ENCODE measurements at regions not wholly inside any gene's neighbourhood (a gene's known extent, or its start where the extent isn't known, plus 50 kb on each side); places are given as distances from the start of the nearest gene placed in this dataset.

GRCh38 chr5:79898611-79899010 is 92.5 kb downstream of the MTX3 start:
- H3K36me3 ChIP-seq: no peaks in the 10 kb centered on the region
- TF ChIP-seq, protein P1, sequence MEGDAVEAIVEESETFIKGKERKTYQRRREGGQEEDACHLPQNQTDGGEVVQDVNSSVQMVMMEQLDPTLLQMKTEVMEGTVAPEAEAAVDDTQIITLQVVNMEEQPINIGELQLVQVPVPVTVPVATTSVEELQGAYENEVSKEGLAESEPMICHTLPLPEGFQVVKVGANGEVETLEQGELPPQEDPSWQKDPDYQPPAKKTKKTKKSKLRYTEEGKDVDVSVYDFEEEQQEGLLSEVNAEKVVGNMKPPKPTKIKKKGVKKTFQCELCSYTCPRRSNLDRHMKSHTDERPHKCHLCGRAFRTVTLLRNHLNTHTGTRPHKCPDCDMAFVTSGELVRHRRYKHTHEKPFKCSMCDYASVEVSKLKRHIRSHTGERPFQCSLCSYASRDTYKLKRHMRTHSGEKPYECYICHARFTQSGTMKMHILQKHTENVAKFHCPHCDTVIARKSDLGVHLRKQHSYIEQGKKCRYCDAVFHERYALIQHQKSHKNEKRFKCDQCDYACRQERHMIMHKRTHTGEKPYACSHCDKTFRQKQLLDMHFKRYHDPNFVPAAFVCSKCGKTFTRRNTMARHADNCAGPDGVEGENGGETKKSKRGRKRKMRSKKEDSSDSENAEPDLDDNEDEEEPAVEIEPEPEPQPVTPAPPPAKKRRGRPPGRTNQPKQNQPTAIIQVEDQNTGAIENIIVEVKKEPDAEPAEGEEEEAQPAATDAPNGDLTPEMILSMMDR (IDR thresholded peaks at IDR 0.05): no peak
- H3K4me1 ChIP-seq (ENCODE audit: control insufficient read depth in 1 of 2, low read depth in 2 of 2): no peaks in the 10 kb centered on the region
- H3K4me3 ChIP-seq: no peak overlapping the region
- ATAC-seq (ENCODE audit: insufficient number of reproducible peaks, low FRiP score, low read depth) (no peak), DNase-seq (ENCODE audit: low spot score) (no peak)
- H3K27me3 ChIP-seq (replicated peaks; ENCODE audit: insufficient read depth): no peaks in the 10 kb centered on the region
- no peaks in the 10 kb centered on the region for H3K9me3 ChIP-seq
- no peak overlapping the region for H3K27ac ChIP-seq

- no peaks in the 10 kb centered on the region for H3K9me3 ChIP-seq
- no peaks in the 10 kb centered on the region for H3K4me1 ChIP-seq (ENCODE audit: control insufficient read depth in 1 of 2, low read depth in 2 of 2)
- ATAC-seq (ENCODE audit: insufficient number of reproducible peaks, low FRiP score, low read depth): no peak
- H3K27me3 ChIP-seq (replicated peaks; ENCODE audit: insufficient read depth): no peaks in the 10 kb centered on the region
- H3K36me3 ChIP-seq: no peaks in the 10 kb centered on the region
- H3K4me3 ChIP-seq: no peak overlapping the region
- H3K27ac ChIP-seq: no peak overlapping the region
- DNase-seq (ENCODE audit: low spot score): no peak
- TF ChIP-seq, protein P1 (IDR thresholded peaks at IDR 0.05): no peak
Observed at GRCh38 chr5:79893976-79894375, 97.1 kb downstream of the MTX3 start.

GRCh38 chr5:79893485-79893884 is 97.6 kb downstream of the MTX3 start:
- Histone ChIP-seq H3K4me1 (ENCODE audit: control insufficient read depth in 1 of 2, low read depth in 2 of 2) (no peaks in the 10 kb centered on the region), H3K27ac (no peak overlapping the region), H3K9me3 (no peaks in the 10 kb centered on the region), H3K36me3 (no peaks in the 10 kb centered on the region), H3K4me3 (no peak overlapping the region), H3K27me3 (replicated peaks; ENCODE audit: insufficient read depth) (no peaks in the 10 kb centered on the region)
- ATAC-seq (ENCODE audit: insufficient number of reproducible peaks, low FRiP score, low read depth) (no peak), DNase-seq (ENCODE audit: low spot score) (no peak)
- TF ChIP-seq, protein P1 (IDR thresholded peaks at IDR 0.05): no peak

DNA sequence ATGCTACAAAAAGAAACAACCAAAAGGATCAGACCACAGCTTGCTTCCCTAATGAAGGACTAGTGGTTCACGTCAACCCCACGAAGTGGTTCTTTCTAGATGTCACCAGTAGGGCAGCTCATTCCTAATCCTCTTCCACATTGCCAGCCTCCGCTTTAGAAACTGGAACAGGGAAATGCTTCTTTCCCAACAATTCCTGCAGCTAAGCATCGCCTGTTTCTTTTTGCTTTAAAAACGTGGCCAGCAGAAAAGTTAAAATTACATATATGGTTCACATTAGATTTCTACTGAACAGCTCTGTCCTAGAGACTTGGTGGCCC is 100.2 kb downstream of the MTX3 start:
- Histone ChIP-seq H3K4me3 (no peak overlapping the region), H3K36me3 (no peaks in the 10 kb centered on the region), H3K27me3 (replicated peaks; ENCODE audit: insufficient read depth) (no peaks in the 10 kb centered on the region), H3K27ac (no peak overlapping the region), H3K9me3 (no peaks in the 10 kb centered on the region), H3K4me1 (ENCODE audit: control insufficient read depth in 1 of 2, low read depth in 2 of 2) (no peaks in the 10 kb centered on the region)
- TF ChIP-seq, protein P1 (IDR thresholded peaks at IDR 0.05): no peak
- DNase-seq (ENCODE audit: low spot score) (no peak), ATAC-seq (ENCODE audit: insufficient number of reproducible peaks, low FRiP score, low read depth) (no peak)

DNA sequence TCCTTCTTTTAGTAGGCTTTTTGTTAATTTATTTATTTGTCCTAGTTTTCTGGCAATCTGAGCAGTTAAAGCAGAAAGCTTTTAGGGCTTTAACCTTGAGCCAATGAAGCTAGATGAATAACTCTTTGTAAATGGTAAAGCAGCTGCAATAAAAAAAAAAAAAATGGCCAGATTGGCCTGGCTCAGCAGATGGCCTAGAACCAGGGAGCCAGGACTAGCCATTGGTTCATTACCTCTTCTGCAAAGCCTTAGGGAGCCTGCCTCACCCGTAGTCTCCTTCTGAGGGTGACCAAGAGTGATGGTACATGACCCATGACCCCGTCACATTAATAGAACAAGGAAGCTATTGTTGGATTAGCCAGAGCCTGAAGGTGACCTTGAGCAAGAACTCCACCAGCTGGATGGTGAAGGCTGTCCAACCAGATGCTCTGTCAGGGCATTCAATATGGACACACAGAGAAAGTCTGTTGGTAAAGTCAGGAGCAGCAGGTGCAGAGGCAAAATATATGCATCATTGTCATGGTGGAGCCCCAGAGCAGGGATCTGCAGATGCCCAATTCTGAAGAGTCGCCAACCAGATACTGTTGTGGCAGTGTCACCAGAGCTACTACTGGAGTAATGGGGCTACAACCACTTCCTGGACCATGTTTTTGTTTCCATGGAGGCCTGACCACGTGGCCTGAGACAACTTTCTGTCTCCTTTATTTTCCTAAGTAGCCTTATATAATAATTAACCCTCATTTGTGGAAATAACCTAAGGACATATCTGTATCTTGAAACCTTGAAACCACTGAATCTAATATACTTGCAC is 100.7 kb downstream of the MTX3 start:
- Histone ChIP-seq H3K4me3 (no peak overlapping the region), H3K4me1 (ENCODE audit: control insufficient read depth in 1 of 2, low read depth in 2 of 2) (no peaks in the 10 kb centered on the region), H3K27me3 (replicated peaks; ENCODE audit: insufficient read depth) (no peaks in the 10 kb centered on the region), H3K27ac (no peak overlapping the region), H3K9me3 (no peaks in the 10 kb centered on the region), H3K36me3 (no peaks in the 10 kb centered on the region)
- TF ChIP-seq, protein P1 (IDR thresholded peaks at IDR 0.05): no peak
- DNase-seq (ENCODE audit: low spot score): no peak
- ATAC-seq (ENCODE audit: insufficient number of reproducible peaks, low FRiP score, low read depth): no peak

Data from thoracic aorta (tissue), 2 donors.